ENCODE measurements at regions not wholly inside any gene's neighbourhood (a gene's known extent, or its start where the extent isn't known, plus 50 kb on each side); places are given as distances from the start of the nearest gene placed in this dataset.

- DNase-seq (ENCODE audit: low read depth, low spot score): no peak
- Histone ChIP-seq H3K4me2 (ENCODE audit: low read length) (no peak overlapping the region), H3K36me3 (ENCODE audit: control insufficient read depth in 1 of 2, insufficient read depth in 2 of 2, low read length in 2 of 2) (no peaks in the 10 kb centered on the region), H3K4me1 (ENCODE audit: control insufficient read depth in 1 of 2, insufficient read depth in 2 of 2, low read length in 2 of 2) (no peaks in the 10 kb centered on the region), H3K79me2 (ENCODE audit: insufficient read depth, low read length) (no peaks in the 10 kb centered on the region), H2AFZ (ENCODE audit: low read depth, low read length, poor library complexity, severe bottlenecking) (peak overlapping the region; percentile 85), H3K4me3 (replicated peaks in 1 of 2; ENCODE audit: low read depth in 1 of 2, low read length in 2 of 2) (no peak overlapping the region), H3K27ac (ENCODE audit: low read depth, low read length) (no peak overlapping the region), H3K9ac (ENCODE audit: low read length) (no peak overlapping the region), H3K9me3 (ENCODE audit: control insufficient read depth in 1 of 2, insufficient read depth in 1 of 2, low read depth in 1 of 2, low read length in 2 of 2) (no peaks in the 10 kb centered on the region), H3K9me2 (ENCODE audit: insufficient read depth) (no peaks in the 10 kb centered on the region), H4K20me1 (ENCODE audit: insufficient read depth) (no peaks in the 10 kb centered on the region), H3K27me3 (ENCODE audit: insufficient read depth, low read length) (no peaks in the 10 kb centered on the region)
- CTCF ChIA-PET: no interaction called here
- no peak for ATAC-seq
- no TSS peak for BruUV-seq (replicated peaks)
- POLR2A ChIA-PET: no interaction called here
- no peak for TF ChIP-seq SP1 (IDR thresholded peaks at IDR 0.05; ENCODE audit: low read depth)
- TF ChIP-seq POLR2A (IDR thresholded peaks at IDR 0.05; ENCODE audit: borderline replicate concordance, extremely low read depth, insufficient read depth, insufficient read length): no peak
- no peak for TF ChIP-seq ZBTB33 (IDR thresholded peaks at IDR 0.05; ENCODE audit: extremely low read depth, insufficient replicate concordance, low read length)
- no peak for TF ChIP-seq SRF (IDR thresholded peaks at IDR 0.05; ENCODE audit: low read depth)
- no peak for TF ChIP-seq ZNF274 (IDR thresholded peaks at IDR 0.05; ENCODE audit: low read depth, low read length)
- TF ChIP-seq EZH2 (IDR thresholded peaks at IDR 0.05): no peak
- no peak for TF ChIP-seq TCF7L2 (IDR thresholded peaks at IDR 0.05; ENCODE audit: borderline replicate concordance, extremely low read depth, insufficient read depth, insufficient read length)
- no peak for TF ChIP-seq ELF1 (IDR thresholded peaks at IDR 0.05; ENCODE audit: borderline replicate concordance, low read depth)
- TF ChIP-seq, protein P1, sequence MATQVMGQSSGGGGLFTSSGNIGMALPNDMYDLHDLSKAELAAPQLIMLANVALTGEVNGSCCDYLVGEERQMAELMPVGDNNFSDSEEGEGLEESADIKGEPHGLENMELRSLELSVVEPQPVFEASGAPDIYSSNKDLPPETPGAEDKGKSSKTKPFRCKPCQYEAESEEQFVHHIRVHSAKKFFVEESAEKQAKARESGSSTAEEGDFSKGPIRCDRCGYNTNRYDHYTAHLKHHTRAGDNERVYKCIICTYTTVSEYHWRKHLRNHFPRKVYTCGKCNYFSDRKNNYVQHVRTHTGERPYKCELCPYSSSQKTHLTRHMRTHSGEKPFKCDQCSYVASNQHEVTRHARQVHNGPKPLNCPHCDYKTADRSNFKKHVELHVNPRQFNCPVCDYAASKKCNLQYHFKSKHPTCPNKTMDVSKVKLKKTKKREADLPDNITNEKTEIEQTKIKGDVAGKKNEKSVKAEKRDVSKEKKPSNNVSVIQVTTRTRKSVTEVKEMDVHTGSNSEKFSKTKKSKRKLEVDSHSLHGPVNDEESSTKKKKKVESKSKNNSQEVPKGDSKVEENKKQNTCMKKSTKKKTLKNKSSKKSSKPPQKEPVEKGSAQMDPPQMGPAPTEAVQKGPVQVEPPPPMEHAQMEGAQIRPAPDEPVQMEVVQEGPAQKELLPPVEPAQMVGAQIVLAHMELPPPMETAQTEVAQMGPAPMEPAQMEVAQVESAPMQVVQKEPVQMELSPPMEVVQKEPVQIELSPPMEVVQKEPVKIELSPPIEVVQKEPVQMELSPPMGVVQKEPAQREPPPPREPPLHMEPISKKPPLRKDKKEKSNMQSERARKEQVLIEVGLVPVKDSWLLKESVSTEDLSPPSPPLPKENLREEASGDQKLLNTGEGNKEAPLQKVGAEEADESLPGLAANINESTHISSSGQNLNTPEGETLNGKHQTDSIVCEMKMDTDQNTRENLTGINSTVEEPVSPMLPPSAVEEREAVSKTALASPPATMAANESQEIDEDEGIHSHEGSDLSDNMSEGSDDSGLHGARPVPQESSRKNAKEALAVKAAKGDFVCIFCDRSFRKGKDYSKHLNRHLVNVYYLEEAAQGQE (IDR thresholded peaks at IDR 0.05; ENCODE audit: low read depth): no peak
- TF ChIP-seq, protein P2, sequence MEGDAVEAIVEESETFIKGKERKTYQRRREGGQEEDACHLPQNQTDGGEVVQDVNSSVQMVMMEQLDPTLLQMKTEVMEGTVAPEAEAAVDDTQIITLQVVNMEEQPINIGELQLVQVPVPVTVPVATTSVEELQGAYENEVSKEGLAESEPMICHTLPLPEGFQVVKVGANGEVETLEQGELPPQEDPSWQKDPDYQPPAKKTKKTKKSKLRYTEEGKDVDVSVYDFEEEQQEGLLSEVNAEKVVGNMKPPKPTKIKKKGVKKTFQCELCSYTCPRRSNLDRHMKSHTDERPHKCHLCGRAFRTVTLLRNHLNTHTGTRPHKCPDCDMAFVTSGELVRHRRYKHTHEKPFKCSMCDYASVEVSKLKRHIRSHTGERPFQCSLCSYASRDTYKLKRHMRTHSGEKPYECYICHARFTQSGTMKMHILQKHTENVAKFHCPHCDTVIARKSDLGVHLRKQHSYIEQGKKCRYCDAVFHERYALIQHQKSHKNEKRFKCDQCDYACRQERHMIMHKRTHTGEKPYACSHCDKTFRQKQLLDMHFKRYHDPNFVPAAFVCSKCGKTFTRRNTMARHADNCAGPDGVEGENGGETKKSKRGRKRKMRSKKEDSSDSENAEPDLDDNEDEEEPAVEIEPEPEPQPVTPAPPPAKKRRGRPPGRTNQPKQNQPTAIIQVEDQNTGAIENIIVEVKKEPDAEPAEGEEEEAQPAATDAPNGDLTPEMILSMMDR (IDR thresholded peaks at IDR 0.05 in 2 of 3, conservative IDR thresholded peaks at IDR 0.05 in 1 of 3; ENCODE audit: borderline replicate concordance in 1 of 3, insufficient read depth in 1 of 3, low read depth in 2 of 3, low read length in 2 of 3): no peak
- no peak for TF ChIP-seq POLR2AphosphoS5 (IDR thresholded peaks at IDR 0.05; ENCODE audit: low read depth, low read length)
- no peak for TF ChIP-seq EGR1 (IDR thresholded peaks at IDR 0.05; ENCODE audit: low read depth)
- TF ChIP-seq EZH2phosphoT487 (IDR thresholded peaks at IDR 0.05; ENCODE audit: borderline replicate concordance): no peak
- no peak for TF ChIP-seq YY1 (IDR thresholded peaks at IDR 0.05; ENCODE audit: extremely low read depth, insufficient replicate concordance, low read depth, low read length)
- TF ChIP-seq RAD21 (IDR thresholded peaks at IDR 0.05; ENCODE audit: low read depth): no peak
- intact Hi-C loops (cut with micrococcal nuclease): no loop called here
- RAD21 ChIA-PET (ENCODE audit: low non-redundant PET in 1 of 2, low total read pairs in 2 of 2, uncharacterized antibody in 2 of 2, unreplicated experiment in 2 of 2): no interaction called here
These were observed 1134.4 kb downstream of the PDHA2 start for GRCh38 chr4:96974295-96974694.
